Head of caudate nucleus (tissue), 42 donors: ENCODE measurements at regions not wholly inside any gene's neighbourhood (a gene's known extent, or its start where the extent isn't known, plus 50 kb on each side); places are given as distances from the start of the nearest gene placed in this dataset.
A peak's percentile ranks its signal among the peaks of the same experiment; 100 is the strongest.

Experiments
- DNase-seq, 42 donors: peaks; one replicate each; pipeline versions ENCODE4 v3.0.0 to v3.0.0-alpha.2; 2020 to 2021; ENCODE audit warnings: mixed read lengths in 7 of 42
- intact Hi-C: fragments of 100-400 bp; cut with DNase I; formaldehyde crosslinking; loops from one replicate; pipeline ENCODE4 v1.15.0; 2022

DNA sequence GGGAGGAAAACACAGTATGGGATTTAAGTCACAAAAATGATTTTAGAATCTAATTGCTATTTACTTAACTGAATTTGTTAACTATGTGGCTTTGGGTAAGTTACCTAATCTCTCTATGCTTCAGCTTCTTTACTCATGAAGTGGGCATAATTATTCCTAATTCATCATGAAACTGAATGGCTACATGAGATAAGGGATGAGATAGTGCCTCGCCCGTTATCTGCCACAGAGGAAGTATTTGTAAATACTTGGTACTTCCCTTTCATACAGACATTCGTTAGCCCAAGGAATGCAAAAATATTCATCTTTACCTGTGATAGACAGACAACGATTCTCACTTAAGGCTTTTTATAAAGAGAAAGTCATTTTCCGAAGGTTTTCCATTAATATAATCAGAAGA, 221.2 kb upstream of the BLID start:
- intact Hi-C loops: no loop called here
- DNase-seq: no peak

DNA sequence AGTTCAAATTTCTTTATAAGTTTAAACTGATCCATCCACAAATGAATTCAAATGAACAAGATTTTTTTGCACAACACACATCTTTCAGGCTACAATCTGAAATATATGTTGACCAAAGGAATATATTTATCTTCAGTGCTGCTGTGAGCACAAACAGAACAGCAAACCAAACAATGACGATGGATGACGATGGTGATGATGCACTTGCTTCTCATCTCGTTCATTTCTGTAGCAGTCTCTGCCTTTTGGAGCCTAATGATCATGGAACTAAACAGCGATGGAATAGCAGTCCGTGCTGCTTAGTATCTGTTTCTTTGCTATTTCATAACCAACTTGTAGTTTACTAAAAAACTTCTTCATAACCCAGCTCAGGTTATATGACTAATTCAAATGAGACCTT, 220.7 kb upstream of the BLID start:
- intact Hi-C loops: no loop called here
- DNase-seq: no peak

DNA sequence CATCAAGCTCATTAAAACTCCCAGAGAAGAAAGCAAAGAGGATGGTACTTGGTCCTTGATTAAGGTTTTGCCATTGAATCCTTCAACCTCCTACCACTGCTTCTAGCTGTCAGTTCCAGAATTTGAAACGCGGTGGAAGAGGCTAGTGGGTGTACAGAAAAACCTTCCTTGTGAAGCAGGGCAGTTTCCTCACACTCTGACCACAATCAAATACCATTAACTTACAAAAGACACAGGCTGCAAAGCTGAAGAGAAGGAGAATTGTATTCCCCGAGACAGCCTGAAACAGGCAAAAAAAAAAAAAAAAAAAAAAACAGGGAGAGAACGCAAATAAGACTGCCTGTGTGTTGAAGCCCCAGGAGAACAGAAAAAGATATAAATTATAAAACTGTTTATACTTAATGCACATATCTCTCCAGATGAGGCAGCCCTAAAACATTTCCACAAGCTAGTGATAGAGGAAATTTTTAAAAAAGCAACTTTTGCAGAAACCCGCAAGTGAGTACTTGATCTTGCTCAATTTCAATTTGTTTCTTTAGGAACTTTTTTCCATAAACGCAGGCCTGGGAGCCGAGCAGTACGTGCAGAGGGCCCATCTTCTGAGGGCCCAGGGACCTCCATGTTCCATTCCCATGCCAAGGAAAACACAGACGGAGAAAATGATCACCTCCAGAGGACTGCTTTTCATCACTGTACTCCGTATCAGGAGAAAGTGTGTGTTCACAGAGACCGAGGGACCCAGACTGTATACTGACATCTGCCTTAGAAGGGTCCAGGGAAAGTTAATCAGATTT, 218.7 kb upstream of the BLID start:
- intact Hi-C loops: no loop called here
- no peak for DNase-seq

DNA sequence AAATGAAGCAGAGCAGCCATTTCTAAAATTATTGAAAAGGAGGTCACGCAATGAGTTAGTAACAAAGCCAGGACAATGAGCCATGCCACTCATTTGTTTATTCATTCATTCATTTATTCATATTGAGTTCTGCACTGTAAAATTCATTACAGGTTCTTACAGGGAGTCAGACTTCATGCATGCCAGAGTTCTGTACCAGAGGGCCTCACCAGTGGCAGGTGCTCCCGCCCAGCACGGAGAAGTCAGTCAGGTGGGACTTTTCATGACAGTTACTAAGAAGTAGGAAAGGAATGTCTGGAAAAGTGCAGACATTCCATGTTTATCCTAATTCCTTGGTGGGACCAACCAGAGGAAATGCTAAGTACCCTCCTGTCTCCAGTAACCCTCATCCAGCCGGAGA, 217.5 kb upstream of the BLID start:
- intact Hi-C loops: no loop called here

DNA sequence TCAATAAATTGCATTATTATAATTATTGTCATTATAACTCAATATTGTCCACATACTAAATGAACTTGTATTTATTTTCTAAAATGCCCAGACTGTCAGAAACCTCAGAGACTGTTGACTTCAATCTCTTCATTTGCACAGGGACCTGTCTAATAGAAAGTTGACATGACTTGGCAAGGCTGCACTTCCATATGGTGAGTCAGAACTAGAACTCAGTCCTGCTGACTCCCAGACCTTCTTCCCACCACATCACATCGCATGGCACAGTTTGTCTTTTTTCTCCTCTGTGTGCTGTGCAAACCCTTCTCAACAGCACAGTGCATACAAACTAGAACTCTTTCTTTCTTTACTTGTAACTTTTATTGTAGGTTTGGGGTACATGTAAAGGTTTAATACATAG, 215.1 kb upstream of the BLID start:
- no peak for DNase-seq
- intact Hi-C loops: no loop called here

More for the DNA sequence above, 217.5 kb upstream of the BLID start:
- DNase-seq: no peak

DNA sequence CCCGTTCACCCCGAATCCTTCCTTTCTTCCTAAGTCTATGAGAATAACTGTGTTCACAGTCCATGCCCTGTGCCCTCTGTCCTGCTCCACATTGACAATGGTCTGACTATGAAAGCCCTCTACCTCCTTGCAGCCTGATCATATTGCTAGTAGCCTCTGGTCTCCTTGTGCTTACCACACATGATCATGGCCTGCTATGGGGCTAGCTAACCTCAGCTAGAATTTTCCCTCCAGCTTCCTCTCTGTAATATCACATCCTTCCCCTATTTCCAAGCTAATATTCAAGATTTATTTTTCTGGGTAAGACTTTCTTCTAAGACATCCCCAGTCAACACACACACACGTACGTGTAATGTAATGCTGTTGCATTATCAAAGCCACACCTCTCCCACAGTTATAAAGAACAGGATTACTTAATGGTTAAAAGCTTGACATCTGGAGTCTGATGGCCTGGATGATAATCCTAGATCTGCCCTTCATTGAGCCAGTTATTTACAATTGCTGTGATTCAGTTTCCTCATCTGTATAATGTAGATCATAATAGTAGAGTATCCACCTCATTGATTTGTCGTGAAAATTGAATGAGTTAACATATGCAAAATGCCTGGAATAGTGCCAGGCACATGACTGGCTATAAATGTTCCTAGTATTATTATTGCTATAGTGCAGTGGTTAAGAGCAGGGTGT, 214.4 kb upstream of the BLID start:
- intact Hi-C loops: no loop called here
- no peak for DNase-seq

DNA sequence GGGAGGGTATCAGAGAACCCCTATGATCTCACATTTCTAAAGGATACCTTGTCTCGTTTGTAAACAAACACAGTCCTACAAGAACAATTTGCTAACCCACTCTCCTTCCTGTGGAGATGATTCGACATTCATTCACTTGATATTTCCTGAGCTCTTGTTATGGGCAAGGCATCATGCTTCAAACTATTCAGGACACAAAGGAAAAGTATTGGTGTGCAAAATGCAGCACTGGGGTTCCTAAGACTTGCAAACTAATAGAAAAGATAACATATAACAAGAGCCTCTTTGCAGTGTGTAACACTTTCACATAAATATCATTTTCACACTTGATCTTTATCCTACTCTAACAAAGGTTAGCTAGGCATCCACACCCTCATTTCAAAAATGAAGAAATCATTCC, 211.5 kb upstream of the BLID start:
- DNase-seq: no peak
- intact Hi-C loops: no loop called here

DNA sequence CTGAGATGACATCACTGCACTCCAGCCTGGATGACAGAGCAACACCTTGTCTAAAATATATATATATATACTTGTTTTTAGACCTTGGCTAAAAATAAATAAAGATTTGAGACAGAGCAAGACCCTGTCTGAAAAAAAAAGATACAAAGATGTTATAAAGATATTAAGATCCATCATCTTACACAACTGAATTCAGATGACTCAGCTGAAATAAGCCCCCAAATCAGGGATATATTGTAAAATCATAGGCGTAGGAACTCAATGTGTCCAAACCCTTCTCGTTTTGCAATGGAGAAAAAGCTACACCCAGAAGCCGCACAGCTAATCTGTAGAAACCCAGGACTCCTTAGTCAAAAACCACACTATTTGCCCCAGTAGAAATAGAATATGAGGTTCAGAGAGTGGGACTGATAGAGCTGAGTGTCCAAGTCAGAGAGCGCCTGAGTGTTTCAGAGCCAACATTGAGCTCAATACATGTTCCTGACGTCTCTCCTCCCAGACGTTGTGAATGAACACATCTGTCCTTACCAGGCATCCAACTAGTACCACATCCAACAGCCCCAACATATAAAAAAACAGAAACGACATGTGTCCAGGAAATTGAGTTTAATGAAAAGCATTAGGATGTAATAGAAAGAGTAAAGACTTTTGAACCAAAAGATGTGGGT, 207.9 kb upstream of the BLID start:
- intact Hi-C loops: no loop called here
- no peak for DNase-seq

DNA sequence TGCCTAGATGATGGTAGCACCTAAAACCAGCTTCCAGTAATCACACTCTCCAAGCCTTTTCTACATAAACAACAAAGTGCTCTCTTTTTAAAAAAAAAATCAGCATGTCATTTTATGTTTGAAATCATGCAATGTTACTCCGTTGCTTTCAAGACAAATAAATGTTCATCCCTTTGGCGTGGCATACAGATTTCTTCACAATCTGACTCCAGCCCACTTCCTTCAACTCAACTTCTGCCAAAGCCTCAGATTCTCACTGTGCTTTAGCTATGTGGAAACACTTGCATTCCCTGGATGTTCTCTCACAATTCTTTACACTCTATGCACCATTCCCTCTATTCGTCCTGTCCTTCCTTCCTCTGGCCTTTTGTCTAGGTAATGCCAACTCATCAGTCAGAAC, 206.3 kb upstream of the BLID start:
- intact Hi-C loops: no loop called here
- DNase-seq: no peak

DNA sequence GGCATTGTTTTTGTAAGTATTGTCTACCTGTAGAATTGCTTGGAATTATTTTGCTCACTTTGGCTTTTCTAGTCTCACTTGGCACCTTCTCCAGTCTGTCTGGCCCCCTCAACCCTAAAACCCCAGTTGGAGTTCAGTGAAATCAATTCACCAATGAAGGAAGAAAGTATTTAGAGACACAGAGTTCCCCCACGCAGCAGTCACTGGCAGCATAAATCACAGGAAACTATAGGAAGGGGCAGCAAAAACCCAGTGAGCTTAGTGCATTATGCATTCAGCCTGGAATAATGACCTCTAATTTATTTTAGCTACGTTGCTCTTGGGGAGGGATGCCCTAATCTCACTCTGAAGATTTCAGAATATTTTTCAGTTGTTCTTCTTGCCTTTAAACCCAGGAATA, 204.7 kb upstream of the BLID start:
- intact Hi-C loops: no loop called here
- no peak for DNase-seq

DNA sequence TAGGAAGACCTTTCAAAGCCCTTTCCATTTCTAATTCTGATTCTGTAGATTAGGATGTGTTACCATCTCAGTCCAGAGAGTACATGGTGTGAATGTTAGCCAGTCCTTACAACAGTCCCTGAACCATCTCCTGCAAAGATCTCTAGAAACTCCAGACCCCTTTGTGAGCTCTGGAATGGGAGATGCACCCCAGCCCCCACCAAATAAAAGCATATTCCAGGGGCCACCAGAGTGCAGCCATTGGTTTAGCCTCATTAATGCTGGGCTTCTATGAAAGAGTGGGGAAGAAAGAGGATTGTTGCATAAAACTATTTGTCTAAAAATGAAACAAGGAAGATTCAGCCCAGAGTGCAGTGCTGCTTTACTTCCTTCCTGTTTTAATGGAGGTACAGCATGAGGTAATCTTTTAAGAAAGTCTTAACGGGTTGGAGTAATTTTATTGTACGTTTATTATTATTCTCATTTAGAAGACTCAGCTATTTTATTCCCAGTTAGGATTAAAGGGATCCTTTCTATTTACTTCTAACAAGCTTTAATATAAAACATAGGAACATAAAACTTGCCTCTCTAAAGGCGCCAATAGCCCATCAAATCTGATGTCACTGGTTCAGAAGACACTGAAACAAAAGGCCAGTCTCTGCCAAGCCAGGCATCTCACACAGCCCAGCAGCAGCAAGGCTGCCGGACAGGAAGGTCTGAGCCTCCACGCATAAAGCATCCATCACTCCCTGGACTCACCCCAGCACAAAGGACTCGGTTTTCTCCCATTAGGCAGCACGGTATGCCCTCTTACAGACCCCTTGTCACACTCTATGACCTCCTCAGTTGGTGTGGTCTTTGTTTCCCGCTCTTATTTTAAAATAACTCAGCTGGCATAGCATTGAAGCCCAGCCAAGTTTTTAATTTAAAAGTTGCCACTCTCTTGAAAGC, 203.9 kb upstream of the BLID start:
- peak; percentile 27 to 86 (median 63) for DNase-seq
- intact Hi-C loops: no loop called here

DNA sequence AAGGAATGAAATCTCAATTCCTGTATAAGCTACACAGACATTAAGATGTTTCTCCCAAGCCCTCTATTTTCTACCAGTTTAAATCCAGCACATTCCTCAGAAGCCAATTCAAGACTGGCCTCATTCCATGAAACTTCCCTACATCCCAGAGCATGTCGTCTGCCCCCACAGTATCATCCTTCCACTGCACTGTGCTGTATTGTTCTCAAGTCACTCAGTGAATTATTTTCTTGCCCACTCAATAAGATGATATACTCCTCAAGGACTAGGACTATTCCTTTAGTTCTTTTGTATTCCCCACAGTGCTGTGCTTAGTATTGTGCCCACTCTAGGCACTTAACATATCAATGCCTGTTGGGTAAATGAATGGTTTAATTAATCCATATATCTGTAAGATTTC, 203.1 kb upstream of the BLID start:
- DNase-seq: peak in 2 of 42 donors; percentile 21 to 22
- intact Hi-C loops: no loop called here

DNA sequence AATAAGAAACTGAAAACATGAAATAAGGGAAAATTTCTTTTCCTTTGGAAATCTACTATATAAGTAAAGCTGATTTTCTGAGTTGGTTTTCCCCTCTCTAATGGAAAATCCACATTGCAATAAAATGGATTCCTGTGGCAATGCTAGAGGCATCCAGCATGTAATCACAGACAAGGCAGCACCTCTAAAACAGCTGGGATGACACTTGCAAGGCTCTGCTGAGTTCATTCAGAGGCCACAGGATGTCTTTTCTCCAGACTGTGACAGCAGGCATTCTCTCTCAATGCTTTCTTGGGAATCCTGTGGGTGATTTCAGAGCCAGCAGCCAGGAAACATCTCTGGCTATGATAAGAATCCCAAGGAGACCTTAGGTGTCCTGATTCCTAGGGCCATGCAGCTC, 201.3 kb upstream of the BLID start:
- peak in 9 of 42 donors; percentile 14 to 72 (median 29) for DNase-seq
- intact Hi-C loops: no loop called here

DNA sequence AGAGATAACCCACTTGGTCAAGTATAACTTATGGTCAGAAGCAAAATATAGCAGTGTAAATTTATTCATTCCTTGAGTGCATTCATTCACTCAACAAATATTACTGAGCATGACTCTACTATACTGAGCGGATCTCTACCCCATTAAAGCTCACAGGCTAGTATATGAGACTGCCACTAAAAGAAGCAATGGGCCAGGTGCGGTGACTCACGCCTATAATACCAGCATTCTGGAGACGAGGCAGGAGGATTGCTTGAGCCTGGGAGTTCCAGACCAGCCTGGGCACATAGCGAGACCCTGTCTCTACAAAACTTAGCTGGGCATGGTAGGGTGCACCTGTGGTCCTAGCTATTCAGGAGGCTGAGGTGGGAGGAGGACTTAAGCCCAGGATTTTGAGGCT, 197.6 kb upstream of the BLID start:
- intact Hi-C loops: loop anchor here (5.0 kb wide), 1 partner anchor 96 kb away; no protein-coding TSS in a partner anchor
- DNase-seq: no peak

DNA sequence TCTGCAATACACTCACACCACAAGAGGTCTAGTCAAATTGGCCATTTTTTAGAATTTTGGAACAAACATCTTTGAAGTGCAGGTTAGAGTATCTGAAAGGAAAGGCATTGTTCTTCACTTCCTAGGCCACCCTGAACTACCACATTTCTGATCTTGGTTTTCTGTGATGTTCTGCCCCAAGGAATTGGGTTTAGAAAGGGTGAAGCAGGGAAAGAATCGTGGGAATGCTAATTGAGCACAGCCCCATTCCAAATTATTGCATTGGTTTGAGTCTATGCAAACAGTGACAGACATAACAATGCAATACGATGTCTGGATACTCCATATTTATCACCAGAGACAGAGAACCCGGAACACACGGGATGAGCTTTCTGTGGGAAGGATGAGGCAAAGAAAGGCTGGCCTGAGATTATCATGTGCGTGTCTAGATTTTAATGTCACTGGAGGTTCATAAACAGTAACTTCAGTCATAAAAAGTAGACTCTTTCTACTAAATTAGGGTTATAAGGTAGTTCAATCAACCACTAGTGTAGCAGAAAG, 195.3 kb upstream of the BLID start:
- DNase-seq: no peak
- intact Hi-C loops: loop anchor here (5.0 kb wide), 1 partner anchor 94 kb away; no protein-coding TSS in a partner anchor

DNA sequence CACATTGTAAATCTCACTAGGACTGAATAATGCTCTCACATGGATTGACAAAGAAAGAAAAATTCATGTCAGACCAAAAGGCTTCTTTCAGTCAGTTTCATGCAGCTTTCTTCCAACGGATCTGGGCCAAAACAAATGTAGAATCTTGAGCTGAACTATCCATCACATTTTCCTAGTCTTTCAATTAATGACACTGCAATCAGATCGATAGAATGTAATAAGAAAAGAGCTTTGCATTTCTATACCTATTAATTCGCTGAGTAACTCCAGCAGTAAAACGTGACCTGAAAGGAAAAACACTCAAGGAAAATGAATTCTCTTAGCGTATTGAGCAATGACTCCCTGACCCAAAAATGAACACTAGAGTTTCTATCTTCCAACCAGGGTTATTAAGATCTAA, 194.8 kb upstream of the BLID start:
- intact Hi-C loops: loop anchor here (5.0 kb wide), 1 partner anchor 93 kb away; no protein-coding TSS in a partner anchor
- peak in 1 of 42 donors; percentile 16 for DNase-seq

DNA sequence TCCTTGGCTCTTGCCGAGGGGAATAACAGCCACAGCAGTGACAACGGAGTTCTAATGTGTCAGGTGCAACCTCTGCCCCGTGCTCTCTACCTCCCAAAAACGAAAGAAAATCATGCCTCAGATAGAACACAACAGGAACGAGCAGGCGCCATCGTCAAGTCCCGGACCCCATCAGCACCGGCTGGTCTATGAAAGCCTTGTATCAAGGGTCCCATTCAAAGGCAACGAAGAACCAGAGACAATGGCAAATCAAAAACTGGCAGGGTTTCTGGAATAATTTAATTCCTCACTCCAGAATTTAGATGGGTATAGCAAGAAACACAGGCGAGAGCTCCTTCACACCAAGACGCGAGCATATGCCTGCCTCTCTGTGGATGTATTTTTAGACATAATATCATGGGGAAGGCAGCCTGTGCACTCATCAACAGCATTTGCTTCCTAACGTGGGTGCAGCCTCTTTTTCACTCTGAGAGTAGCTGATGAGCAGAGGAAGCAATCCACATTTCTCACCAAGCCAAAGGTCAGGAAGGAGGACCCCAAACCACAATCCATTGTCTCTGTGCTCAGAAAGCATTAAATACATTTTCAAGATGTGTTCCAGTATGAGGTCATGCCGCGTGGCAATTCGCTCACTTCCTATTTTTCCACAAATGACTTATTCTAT, 193.4 kb upstream of the BLID start:
- intact Hi-C loops: loop anchor here (10.0 kb wide), 1 partner anchor 205 kb away; no protein-coding TSS in a partner anchor
- peak; percentile 24 to 84 (median 57) for DNase-seq

DNA sequence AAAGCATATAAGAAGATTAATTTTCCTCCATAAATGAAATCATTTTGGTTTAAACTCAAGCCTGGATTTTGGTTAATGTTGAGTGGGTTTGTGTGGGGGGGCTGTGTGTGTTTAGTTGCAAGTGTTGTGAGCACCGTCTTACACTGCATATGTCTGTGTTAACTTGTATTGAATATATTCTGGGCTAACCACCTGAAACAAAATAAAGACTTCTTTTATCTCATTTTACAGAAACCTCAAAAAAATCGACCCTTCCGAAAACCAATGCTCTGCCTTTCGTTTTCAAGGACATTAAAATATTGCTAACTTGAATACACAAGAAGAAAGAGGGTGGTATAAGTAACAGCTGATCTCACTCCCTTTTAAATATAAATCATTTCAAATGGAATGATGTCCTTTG, 192.2 kb upstream of the BLID start:
- peak in 1 of 42 donors; percentile 22 for DNase-seq
- intact Hi-C loops: loop anchor here (10.0 kb wide), 1 partner anchor 203 kb away; no protein-coding TSS in a partner anchor
